ENCODE measurements at regions not wholly inside any gene's neighbourhood (a gene's known extent, or its start where the extent isn't known, plus 50 kb on each side); places are given as distances from the start of the nearest gene placed in this dataset.

DNA sequence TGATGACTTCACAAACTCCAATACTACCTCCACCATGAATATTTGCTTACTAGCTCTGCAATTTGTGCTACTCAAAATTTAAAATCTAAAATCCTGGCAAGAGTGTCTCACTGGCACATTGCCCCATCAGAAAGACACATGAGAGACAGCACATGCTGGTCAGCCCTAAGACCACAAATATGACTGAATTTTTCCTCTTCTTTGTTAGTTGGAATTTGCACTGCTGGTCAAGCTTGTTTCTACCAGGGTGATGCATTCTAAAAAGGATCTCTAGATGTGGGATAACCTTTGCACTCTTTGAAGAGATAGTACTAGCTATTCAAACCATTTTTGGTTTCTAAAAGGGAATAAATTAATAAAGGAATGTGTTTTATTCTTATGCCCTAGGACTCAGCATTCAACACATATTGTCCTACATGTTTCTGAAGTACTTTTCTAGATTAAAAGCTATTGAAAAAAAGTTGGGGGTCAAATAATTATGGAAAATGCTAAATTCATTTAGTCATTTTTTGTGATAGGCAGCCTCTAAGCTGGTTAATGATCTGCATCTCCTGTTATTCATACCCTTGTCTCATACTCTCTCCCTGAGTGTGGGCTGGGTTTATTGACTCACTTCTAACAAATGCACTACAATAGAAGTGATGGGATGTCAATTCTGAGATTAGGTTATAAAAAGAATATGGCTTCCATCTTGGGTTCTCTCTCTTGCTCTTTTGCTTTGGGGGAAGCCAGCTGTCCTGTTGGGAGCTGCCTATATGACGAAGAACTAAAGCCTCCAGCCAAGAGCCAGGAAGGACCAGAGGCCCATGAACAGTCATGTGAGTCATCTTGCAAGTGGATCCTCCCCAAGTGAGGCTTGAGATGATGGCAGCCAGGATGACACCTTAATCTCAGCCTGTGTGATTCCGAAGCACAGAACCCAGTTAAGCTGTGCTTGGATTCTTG is 211.5 kb upstream of the CRY1 start:
- Histone ChIP-seq H3K4me2 (0 out of 2 replicates have a peak overlapping the region, but pooled peaks have one; percentile 32), H3K36me3 (ENCODE audit: insufficient read depth) (no peaks in the 10 kb centered on the region), H3K79me2 (replicated peaks; ENCODE audit: insufficient read depth) (no peaks in the 10 kb centered on the region), H3K27ac (ENCODE audit: low read depth) (no peak overlapping the region), H2AFZ (peak overlapping the region; percentile 43; the same call in 1 of the 2 replicates), H4K20me1 (replicated peaks; ENCODE audit: insufficient read depth) (no peaks in the 10 kb centered on the region), H3K9me2 (ENCODE audit: insufficient read depth) (peaks cover 8% of the 10 kb centered on the region; the same call in 1 of the 2 replicates), H3F3A (replicated peaks; ENCODE audit: low read depth) (no peaks in the 10 kb centered on the region), H3K4me1 (ENCODE audit: insufficient read depth) (peaks cover 13% of the 10 kb centered on the region), H3K27me3 (ENCODE audit: insufficient read depth) (no peaks in the 10 kb centered on the region), H3K4me3 (no peak overlapping the region)
- H3K4me1 Mint-ChIP-seq = peaks cover 12% of the 10 kb centered on the region
- no peak overlapping the region for H3K27ac Mint-ChIP-seq
- H3K36me3 Mint-ChIP-seq (ENCODE audit: low read depth) = no peaks in the 10 kb centered on the region
- H3K4me3 Mint-ChIP-seq = no peak overlapping the region
- DNase-seq (ENCODE audit: low spot score) (no peak), ATAC-seq (no peak)
- no peaks in the 10 kb centered on the region for H3K27me3 Mint-ChIP-seq (ENCODE audit: insufficient read depth, low read depth, poor library complexity)
- no peaks in the 10 kb centered on the region for H3K9me3 Mint-ChIP-seq
- TF ChIP-seq EZH2phosphoT487 (IDR thresholded peaks at IDR 0.05; ENCODE audit: unreplicated experiment) = no peak

DNA sequence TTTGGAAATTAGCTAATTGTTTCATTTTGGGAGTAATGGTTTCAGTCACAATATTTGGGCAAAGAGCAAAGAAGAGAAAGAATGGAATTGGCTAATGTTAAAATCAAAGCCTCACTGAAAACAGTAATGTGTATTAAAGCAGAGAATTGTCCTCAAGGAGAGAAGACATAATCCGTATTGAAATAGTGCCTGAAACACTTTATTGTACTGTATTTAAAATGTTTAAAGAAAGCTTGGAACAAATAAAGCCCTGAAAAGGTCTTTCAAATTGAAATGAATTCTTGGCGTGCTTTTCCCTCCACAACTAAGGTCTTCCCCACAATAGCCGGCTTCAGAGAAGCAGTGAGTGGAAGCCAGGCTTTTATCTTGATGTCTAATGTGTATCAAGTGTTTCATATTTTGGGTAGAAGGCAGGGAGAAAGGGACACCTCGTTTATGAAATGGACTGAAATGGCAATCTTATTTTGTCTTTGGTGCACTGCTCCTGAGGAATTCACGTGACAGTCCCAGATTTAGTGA is 212.9 kb upstream of the CRY1 start:
- H3K4me3 ChIP-seq = peak overlapping the region; percentile 1; the same call in 1 of the 2 replicates
- H3K27ac Mint-ChIP-seq = no peak overlapping the region
- peak overlapping the region; percentile 32 for H3K4me2 ChIP-seq
- H3K9me3 Mint-ChIP-seq = no peaks in the 10 kb centered on the region
- H3K36me3 ChIP-seq (ENCODE audit: insufficient read depth) = no peaks in the 10 kb centered on the region
- H3K79me2 ChIP-seq (replicated peaks; ENCODE audit: insufficient read depth) = no peaks in the 10 kb centered on the region
- H3K27me3 Mint-ChIP-seq (ENCODE audit: insufficient read depth, low read depth, poor library complexity) = no peaks in the 10 kb centered on the region
- no peaks in the 10 kb centered on the region for H3F3A ChIP-seq (replicated peaks; ENCODE audit: low read depth)
- peaks cover 13% of the 10 kb centered on the region for H3K4me1 ChIP-seq (ENCODE audit: insufficient read depth)
- no peaks in the 10 kb centered on the region for H3K36me3 Mint-ChIP-seq (ENCODE audit: low read depth)
- peak overlapping the region; percentile 41; the same call in 1 of the 2 replicates for H3K27ac ChIP-seq (ENCODE audit: low read depth)
- DNase-seq (ENCODE audit: low spot score) (peak; percentile 33), ATAC-seq (peak; percentile 37; the same call in 2 of the 3 replicates)
- peak overlapping the region; percentile 2; the same call in 1 of the 3 replicates for H3K4me3 Mint-ChIP-seq
- no peaks in the 10 kb centered on the region for H3K27me3 ChIP-seq (ENCODE audit: insufficient read depth)
- no peak overlapping the region for H2AFZ ChIP-seq
- H4K20me1 ChIP-seq (replicated peaks; ENCODE audit: insufficient read depth) = no peaks in the 10 kb centered on the region
- H3K9me2 ChIP-seq (ENCODE audit: insufficient read depth) = peaks cover 8% of the 10 kb centered on the region; the same call in 1 of the 2 replicates
- H3K4me1 Mint-ChIP-seq = peaks cover 12% of the 10 kb centered on the region
- no peak for TF ChIP-seq CREB1 (CRISPR knock-in tag; IDR thresholded peaks at IDR 0.05; ENCODE audit: low read depth)
- TF ChIP-seq ZNF114 (CRISPR knock-in tag; IDR thresholded peaks at IDR 0.05) = no peak
- TF ChIP-seq, protein P1, sequence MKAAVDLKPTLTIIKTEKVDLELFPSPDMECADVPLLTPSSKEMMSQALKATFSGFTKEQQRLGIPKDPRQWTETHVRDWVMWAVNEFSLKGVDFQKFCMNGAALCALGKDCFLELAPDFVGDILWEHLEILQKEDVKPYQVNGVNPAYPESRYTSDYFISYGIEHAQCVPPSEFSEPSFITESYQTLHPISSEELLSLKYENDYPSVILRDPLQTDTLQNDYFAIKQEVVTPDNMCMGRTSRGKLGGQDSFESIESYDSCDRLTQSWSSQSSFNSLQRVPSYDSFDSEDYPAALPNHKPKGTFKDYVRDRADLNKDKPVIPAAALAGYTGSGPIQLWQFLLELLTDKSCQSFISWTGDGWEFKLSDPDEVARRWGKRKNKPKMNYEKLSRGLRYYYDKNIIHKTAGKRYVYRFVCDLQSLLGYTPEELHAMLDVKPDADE (IDR thresholded peaks at IDR 0.05) = no peak
- TF ChIP-seq, protein P2, sequence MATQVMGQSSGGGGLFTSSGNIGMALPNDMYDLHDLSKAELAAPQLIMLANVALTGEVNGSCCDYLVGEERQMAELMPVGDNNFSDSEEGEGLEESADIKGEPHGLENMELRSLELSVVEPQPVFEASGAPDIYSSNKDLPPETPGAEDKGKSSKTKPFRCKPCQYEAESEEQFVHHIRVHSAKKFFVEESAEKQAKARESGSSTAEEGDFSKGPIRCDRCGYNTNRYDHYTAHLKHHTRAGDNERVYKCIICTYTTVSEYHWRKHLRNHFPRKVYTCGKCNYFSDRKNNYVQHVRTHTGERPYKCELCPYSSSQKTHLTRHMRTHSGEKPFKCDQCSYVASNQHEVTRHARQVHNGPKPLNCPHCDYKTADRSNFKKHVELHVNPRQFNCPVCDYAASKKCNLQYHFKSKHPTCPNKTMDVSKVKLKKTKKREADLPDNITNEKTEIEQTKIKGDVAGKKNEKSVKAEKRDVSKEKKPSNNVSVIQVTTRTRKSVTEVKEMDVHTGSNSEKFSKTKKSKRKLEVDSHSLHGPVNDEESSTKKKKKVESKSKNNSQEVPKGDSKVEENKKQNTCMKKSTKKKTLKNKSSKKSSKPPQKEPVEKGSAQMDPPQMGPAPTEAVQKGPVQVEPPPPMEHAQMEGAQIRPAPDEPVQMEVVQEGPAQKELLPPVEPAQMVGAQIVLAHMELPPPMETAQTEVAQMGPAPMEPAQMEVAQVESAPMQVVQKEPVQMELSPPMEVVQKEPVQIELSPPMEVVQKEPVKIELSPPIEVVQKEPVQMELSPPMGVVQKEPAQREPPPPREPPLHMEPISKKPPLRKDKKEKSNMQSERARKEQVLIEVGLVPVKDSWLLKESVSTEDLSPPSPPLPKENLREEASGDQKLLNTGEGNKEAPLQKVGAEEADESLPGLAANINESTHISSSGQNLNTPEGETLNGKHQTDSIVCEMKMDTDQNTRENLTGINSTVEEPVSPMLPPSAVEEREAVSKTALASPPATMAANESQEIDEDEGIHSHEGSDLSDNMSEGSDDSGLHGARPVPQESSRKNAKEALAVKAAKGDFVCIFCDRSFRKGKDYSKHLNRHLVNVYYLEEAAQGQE (IDR thresholded peaks at IDR 0.05; ENCODE audit: unreplicated experiment) = no peak
- TF ChIP-seq NANOG (IDR thresholded peaks at IDR 0.05; ENCODE audit: borderline replicate concordance) = no peak
- no peak for TF ChIP-seq STAT1 (IDR thresholded peaks at IDR 0.05; ENCODE audit: unreplicated experiment)
- TF ChIP-seq, protein P3, sequence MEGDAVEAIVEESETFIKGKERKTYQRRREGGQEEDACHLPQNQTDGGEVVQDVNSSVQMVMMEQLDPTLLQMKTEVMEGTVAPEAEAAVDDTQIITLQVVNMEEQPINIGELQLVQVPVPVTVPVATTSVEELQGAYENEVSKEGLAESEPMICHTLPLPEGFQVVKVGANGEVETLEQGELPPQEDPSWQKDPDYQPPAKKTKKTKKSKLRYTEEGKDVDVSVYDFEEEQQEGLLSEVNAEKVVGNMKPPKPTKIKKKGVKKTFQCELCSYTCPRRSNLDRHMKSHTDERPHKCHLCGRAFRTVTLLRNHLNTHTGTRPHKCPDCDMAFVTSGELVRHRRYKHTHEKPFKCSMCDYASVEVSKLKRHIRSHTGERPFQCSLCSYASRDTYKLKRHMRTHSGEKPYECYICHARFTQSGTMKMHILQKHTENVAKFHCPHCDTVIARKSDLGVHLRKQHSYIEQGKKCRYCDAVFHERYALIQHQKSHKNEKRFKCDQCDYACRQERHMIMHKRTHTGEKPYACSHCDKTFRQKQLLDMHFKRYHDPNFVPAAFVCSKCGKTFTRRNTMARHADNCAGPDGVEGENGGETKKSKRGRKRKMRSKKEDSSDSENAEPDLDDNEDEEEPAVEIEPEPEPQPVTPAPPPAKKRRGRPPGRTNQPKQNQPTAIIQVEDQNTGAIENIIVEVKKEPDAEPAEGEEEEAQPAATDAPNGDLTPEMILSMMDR (conservative IDR thresholded peaks at IDR 0.05; ENCODE audit: low read depth in 2 of 2) = no peak
- TF ChIP-seq JUNB (IDR thresholded peaks at IDR 0.05; ENCODE audit: unreplicated experiment) = no peak

Measured in GM23338 (cell line).